ENCODE measurements at regions not wholly inside any gene's neighbourhood (a gene's known extent, or its start where the extent isn't known, plus 50 kb on each side); places are given as distances from the start of the nearest gene placed in this dataset.
"Not testable (repeated sequence)": the region's sequence is repeated elsewhere in the genome, so short reads cannot be mapped to it uniquely, and the experiment has no call there.

GRCh38 chr5:135110785-135111596, 77.0 kb upstream of the PITX1 start:
- no peak for DNase-seq

- no peak for DNase-seq
Observed at GRCh38 chr5:135108992-135109391, 75.0 kb upstream of the PITX1 start.

GRCh38 chr5:135108569-135108968, 74.5 kb upstream of the PITX1 start:
- DNase-seq: no peak

GRCh38 chr5:135107986-135108385, 74.0 kb upstream of the PITX1 start:
- DNase-seq: no peak

GRCh38 chr5:135106610-135107471, 72.8 kb upstream of the PITX1 start:
- DNase-seq: no peak

GRCh38 chr5:135106136-135106535, 72.1 kb upstream of the PITX1 start:
- DNase-seq: no peak

GRCh38 chr5:135105105-135105484, 71.1 kb upstream of the PITX1 start:
- DNase-seq: no peak

- DNase-seq: no peak
Observed at GRCh38 chr5:135103575-135103853, 69.5 kb upstream of the PITX1 start.

GRCh38 chr5:135102716-135103574, 68.9 kb upstream of the PITX1 start:
- no peak for DNase-seq

- no peak for DNase-seq
Observed at GRCh38 chr5:135100431-135100830, 66.4 kb upstream of the PITX1 start.

- no peak for DNase-seq
Observed at GRCh38 chr5:135100011-135100410, 66.0 kb upstream of the PITX1 start.

- DNase-seq: no peak
Observed at GRCh38 chr5:135097390-135097789, 63.4 kb upstream of the PITX1 start.

GRCh38 chr5:135095871-135096270, 61.8 kb upstream of the PITX1 start:
- DNase-seq: no peak

- DNase-seq: no peak
Observed at GRCh38 chr5:135095052-135095715, 61.2 kb upstream of the PITX1 start.

GRCh38 chr5:135094339-135095051, 60.5 kb upstream of the PITX1 start:
- DNase-seq: no peak

- not testable (repeated sequence) for DNase-seq
Observed at GRCh38 chr5:135093483-135093882, 59.5 kb upstream of the PITX1 start.

GRCh38 chr5:135092476-135092875, 58.4 kb upstream of the PITX1 start:
- no peak for DNase-seq

GRCh38 chr5:135091286-135091685, 57.3 kb upstream of the PITX1 start:
- no peak for DNase-seq

- DNase-seq: no peak
Observed at GRCh38 chr5:135089912-135090311, 55.9 kb upstream of the PITX1 start.

GRCh38 chr5:135088911-135089310, 54.9 kb upstream of the PITX1 start:
- DNase-seq: no peak

- DNase-seq: no peak
Observed at GRCh38 chr5:135087950-135088349, 53.9 kb upstream of the PITX1 start.

Measured in CD4-positive, alpha-beta T cell treated with Interleukin-21 for 1 hour (primary cell).